ENCODE measurements at regions not wholly inside any gene's neighbourhood (a gene's known extent, or its start where the extent isn't known, plus 50 kb on each side); places are given as distances from the start of the nearest gene placed in this dataset.

DNA sequence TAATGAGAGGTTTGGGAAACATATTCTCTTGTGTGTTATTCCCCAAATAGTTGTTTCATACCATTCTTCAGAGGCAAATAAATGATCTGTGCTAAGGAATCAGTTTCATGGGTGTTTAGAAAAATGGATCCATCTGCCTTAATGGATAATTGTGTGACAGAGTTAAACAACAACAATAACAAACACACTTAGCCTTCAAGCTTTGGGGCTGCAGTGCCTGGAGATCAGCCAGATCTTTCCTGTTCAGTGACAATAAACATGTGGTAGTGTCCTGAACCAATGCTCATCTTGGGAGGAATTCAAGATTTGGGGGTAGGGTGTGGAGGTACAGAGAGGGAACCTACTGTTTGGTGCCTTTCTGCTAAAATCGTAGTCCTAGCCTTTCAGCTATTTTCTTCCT lies 93.7 kb upstream of the PRICKLE1 start:
- no peaks in the 10 kb centered on the region for H3K9me3 ChIP-seq (ENCODE audit: low read length)

GRCh38 chr12:42679466-42679865 lies 89.9 kb upstream of the PRICKLE1 start:
- Histone ChIP-seq H3K27ac (ENCODE audit: low read depth, low read length) (no peak overlapping the region), H3K27me3 (ENCODE audit: control insufficient read depth in 1 of 2, insufficient read depth in 2 of 2, low read length in 2 of 2) (no peaks in the 10 kb centered on the region)

More for the DNA sequence above, 93.7 kb upstream of the PRICKLE1 start:
- Histone ChIP-seq H3K27me3 (ENCODE audit: control insufficient read depth in 1 of 2, insufficient read depth in 2 of 2, low read length in 2 of 2) (no peaks in the 10 kb centered on the region), H3K27ac (ENCODE audit: low read depth, low read length) (no peak overlapping the region), H3K36me3 (ENCODE audit: insufficient read depth, low read length) (no peaks in the 10 kb centered on the region), H3K4me3 (ENCODE audit: low read depth in 1 of 2, low read length in 2 of 2) (no peak overlapping the region), H3K4me1 (ENCODE audit: insufficient read depth, low read length) (no peaks in the 10 kb centered on the region), H3K9ac (ENCODE audit: low read length) (no peak overlapping the region)

GRCh38 chr12:42677461-42677860 lies 87.9 kb upstream of the PRICKLE1 start:
- Histone ChIP-seq H3K27ac (ENCODE audit: low read depth, low read length) (no peak overlapping the region), H3K27me3 (ENCODE audit: control insufficient read depth in 1 of 2, insufficient read depth in 2 of 2, low read length in 2 of 2) (no peaks in the 10 kb centered on the region), H3K36me3 (ENCODE audit: insufficient read depth, low read length) (no peaks in the 10 kb centered on the region), H3K4me1 (ENCODE audit: insufficient read depth, low read length) (no peaks in the 10 kb centered on the region), H3K9ac (ENCODE audit: low read length) (no peak overlapping the region), H3K4me3 (ENCODE audit: low read depth in 1 of 2, low read length in 2 of 2) (no peak overlapping the region), H3K9me3 (ENCODE audit: low read length) (no peaks in the 10 kb centered on the region)

More at GRCh38 chr12:42679466-42679865, 89.9 kb upstream of the PRICKLE1 start:
- H3K4me1 ChIP-seq (ENCODE audit: insufficient read depth, low read length), result no peaks in the 10 kb centered on the region
- H3K4me3 ChIP-seq (ENCODE audit: low read depth in 1 of 2, low read length in 2 of 2), result no peak overlapping the region
- H3K36me3 ChIP-seq (ENCODE audit: insufficient read depth, low read length), result no peaks in the 10 kb centered on the region
- no peaks in the 10 kb centered on the region for H3K9me3 ChIP-seq (ENCODE audit: low read length)
- no peak overlapping the region for H3K9ac ChIP-seq (ENCODE audit: low read length)

- H3K27ac ChIP-seq (ENCODE audit: low read depth, low read length), result no peak overlapping the region
- no peaks in the 10 kb centered on the region for H3K36me3 ChIP-seq (ENCODE audit: insufficient read depth, low read length)
- no peaks in the 10 kb centered on the region for H3K4me1 ChIP-seq (ENCODE audit: insufficient read depth, low read length)
- no peaks in the 10 kb centered on the region for H3K27me3 ChIP-seq (ENCODE audit: control insufficient read depth in 1 of 2, insufficient read depth in 2 of 2, low read length in 2 of 2)
- H3K9me3 ChIP-seq (ENCODE audit: low read length), result no peaks in the 10 kb centered on the region
- H3K9ac ChIP-seq (ENCODE audit: low read length), result no peak overlapping the region
- H3K4me3 ChIP-seq (ENCODE audit: low read depth in 1 of 2, low read length in 2 of 2), result no peak overlapping the region
Measured at GRCh38 chr12:42673535-42673934, 84.0 kb upstream of the PRICKLE1 start.

- Histone ChIP-seq H3K4me3 (ENCODE audit: low read depth in 1 of 2, low read length in 2 of 2) (no peak overlapping the region), H3K9me3 (ENCODE audit: low read length) (no peaks in the 10 kb centered on the region), H3K27me3 (ENCODE audit: control insufficient read depth in 1 of 2, insufficient read depth in 2 of 2, low read length in 2 of 2) (no peaks in the 10 kb centered on the region), H3K36me3 (ENCODE audit: insufficient read depth, low read length) (no peaks in the 10 kb centered on the region), H3K9ac (ENCODE audit: low read length) (no peak overlapping the region), H3K27ac (ENCODE audit: low read depth, low read length) (no peak overlapping the region), H3K4me1 (ENCODE audit: insufficient read depth, low read length) (no peaks in the 10 kb centered on the region)
Measured at GRCh38 chr12:42670719-42671118, 81.2 kb upstream of the PRICKLE1 start.

- Histone ChIP-seq H3K4me1 (ENCODE audit: insufficient read depth, low read length) (no peaks in the 10 kb centered on the region), H3K27me3 (ENCODE audit: control insufficient read depth in 1 of 2, insufficient read depth in 2 of 2, low read length in 2 of 2) (no peaks in the 10 kb centered on the region), H3K9ac (ENCODE audit: low read length) (no peak overlapping the region), H3K36me3 (ENCODE audit: insufficient read depth, low read length) (no peaks in the 10 kb centered on the region), H3K9me3 (ENCODE audit: low read length) (no peaks in the 10 kb centered on the region), H3K27ac (ENCODE audit: low read depth, low read length) (no peak overlapping the region), H3K4me3 (ENCODE audit: low read depth in 1 of 2, low read length in 2 of 2) (no peak overlapping the region)
Measured at GRCh38 chr12:42669553-42669952, 80.0 kb upstream of the PRICKLE1 start.

GRCh38 chr12:42666671-42667243 lies 77.2 kb upstream of the PRICKLE1 start:
- H3K9ac ChIP-seq (ENCODE audit: low read length), result no peak overlapping the region
- no peak overlapping the region for H3K4me3 ChIP-seq (ENCODE audit: low read depth in 1 of 2, low read length in 2 of 2)
- no peaks in the 10 kb centered on the region for H3K9me3 ChIP-seq (ENCODE audit: low read length)

GRCh38 chr12:42663621-42664020 lies 74.1 kb upstream of the PRICKLE1 start:
- H3K27me3 ChIP-seq (ENCODE audit: control insufficient read depth in 1 of 2, insufficient read depth in 2 of 2, low read length in 2 of 2), result no peaks in the 10 kb centered on the region
- no peak overlapping the region for H3K27ac ChIP-seq (ENCODE audit: low read depth, low read length)
- no peak overlapping the region for H3K9ac ChIP-seq (ENCODE audit: low read length)
- H3K36me3 ChIP-seq (ENCODE audit: insufficient read depth, low read length), result no peaks in the 10 kb centered on the region
- H3K9me3 ChIP-seq (ENCODE audit: low read length), result no peaks in the 10 kb centered on the region
- no peak overlapping the region for H3K4me3 ChIP-seq (ENCODE audit: low read depth in 1 of 2, low read length in 2 of 2)
- no peaks in the 10 kb centered on the region for H3K4me1 ChIP-seq (ENCODE audit: insufficient read depth, low read length)

More at GRCh38 chr12:42666671-42667243, 77.2 kb upstream of the PRICKLE1 start:
- Histone ChIP-seq H3K36me3 (ENCODE audit: insufficient read depth, low read length) (no peaks in the 10 kb centered on the region), H3K4me1 (ENCODE audit: insufficient read depth, low read length) (no peaks in the 10 kb centered on the region), H3K27ac (ENCODE audit: low read depth, low read length) (no peak overlapping the region), H3K27me3 (ENCODE audit: control insufficient read depth in 1 of 2, insufficient read depth in 2 of 2, low read length in 2 of 2) (no peaks in the 10 kb centered on the region)

DNA sequence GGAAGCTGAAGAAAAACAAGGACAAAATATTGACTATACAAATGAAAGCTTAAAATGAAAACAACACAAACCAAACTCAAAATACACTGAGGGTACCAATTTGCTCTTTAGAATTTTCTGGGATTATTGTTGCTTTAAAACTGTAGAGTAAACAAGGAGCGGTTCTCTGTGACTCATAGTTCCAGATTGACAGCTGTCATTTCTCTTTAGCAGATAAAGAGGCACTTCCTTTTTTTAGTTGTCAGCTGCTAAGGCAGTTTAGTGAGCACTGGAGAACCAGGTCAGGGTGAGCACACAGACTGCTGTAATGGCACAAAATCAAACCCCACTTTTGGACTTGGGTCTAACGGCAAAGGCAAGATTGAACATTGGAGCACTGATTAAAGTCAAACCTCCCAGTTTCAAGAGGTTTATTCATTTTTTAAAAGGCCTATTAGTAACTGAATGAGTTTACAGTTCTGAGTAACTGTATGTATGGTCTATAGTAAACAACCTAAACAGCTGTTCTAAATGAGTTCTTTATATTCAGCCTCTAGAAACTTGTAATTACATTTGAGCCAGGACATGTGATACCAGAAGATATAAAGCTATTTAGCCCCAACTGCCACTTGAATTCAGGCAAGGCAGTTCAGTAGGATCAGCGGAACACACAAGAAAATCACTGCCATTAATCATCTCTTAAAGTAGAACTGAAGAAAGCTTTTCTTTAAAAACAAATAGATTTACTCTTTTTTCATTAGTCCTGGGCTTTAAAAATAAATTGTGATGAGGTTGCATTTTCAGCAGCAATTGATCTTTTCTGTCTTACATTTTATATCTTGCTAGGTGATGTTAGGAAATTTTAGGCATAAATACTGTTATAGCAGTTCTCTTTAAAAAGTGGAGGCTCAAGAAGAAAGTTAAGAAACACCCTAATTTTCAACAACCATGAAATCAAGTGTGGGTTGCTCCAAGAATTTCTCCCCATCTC lies 71.7 kb upstream of the PRICKLE1 start:
- Histone ChIP-seq H3K4me3 (ENCODE audit: low read depth in 1 of 2, low read length in 2 of 2) (no peak overlapping the region), H3K4me1 (ENCODE audit: insufficient read depth, low read length) (no peaks in the 10 kb centered on the region), H3K36me3 (ENCODE audit: insufficient read depth, low read length) (no peaks in the 10 kb centered on the region), H3K9me3 (ENCODE audit: low read length) (no peaks in the 10 kb centered on the region), H3K27ac (ENCODE audit: low read depth, low read length) (no peak overlapping the region), H3K9ac (ENCODE audit: low read length) (no peak overlapping the region), H3K27me3 (ENCODE audit: control insufficient read depth in 1 of 2, insufficient read depth in 2 of 2, low read length in 2 of 2) (no peaks in the 10 kb centered on the region)

GRCh38 chr12:42660117-42660516 lies 70.6 kb upstream of the PRICKLE1 start:
- Histone ChIP-seq H3K27me3 (ENCODE audit: control insufficient read depth in 1 of 2, insufficient read depth in 2 of 2, low read length in 2 of 2) (no peaks in the 10 kb centered on the region), H3K4me1 (ENCODE audit: insufficient read depth, low read length) (no peaks in the 10 kb centered on the region), H3K4me3 (ENCODE audit: low read depth in 1 of 2, low read length in 2 of 2) (no peak overlapping the region), H3K27ac (ENCODE audit: low read depth, low read length) (no peak overlapping the region), H3K9ac (ENCODE audit: low read length) (no peak overlapping the region), H3K9me3 (ENCODE audit: low read length) (no peaks in the 10 kb centered on the region), H3K36me3 (ENCODE audit: insufficient read depth, low read length) (no peaks in the 10 kb centered on the region)

DNA sequence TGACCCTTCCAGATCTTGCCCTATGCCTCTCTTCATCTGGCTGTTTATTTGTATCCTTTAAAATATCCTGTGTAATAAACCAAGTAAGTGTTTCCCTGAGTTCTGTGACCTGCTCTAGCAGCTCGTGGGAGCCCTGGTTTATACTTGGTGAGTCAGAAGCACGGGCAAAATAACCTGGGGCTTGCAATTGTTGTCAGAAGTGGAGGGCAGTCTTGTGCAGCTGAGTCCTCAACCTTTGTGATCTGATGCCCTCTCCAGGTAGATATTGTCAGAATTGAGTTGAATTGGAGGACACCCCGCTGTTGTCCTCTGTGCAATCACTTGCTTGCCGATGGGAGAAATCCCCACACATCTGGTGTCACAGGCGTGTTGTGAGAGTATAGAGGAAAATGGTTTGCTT lies 62.5 kb upstream of the PRICKLE1 start:
- Histone ChIP-seq H3K9me3 (ENCODE audit: low read length) (no peaks in the 10 kb centered on the region), H3K27me3 (ENCODE audit: control insufficient read depth in 1 of 2, insufficient read depth in 2 of 2, low read length in 2 of 2) (no peaks in the 10 kb centered on the region), H3K36me3 (ENCODE audit: insufficient read depth, low read length) (no peaks in the 10 kb centered on the region), H3K4me3 (ENCODE audit: low read depth in 1 of 2, low read length in 2 of 2) (no peak overlapping the region), H3K9ac (ENCODE audit: low read length) (no peak overlapping the region), H3K4me1 (ENCODE audit: insufficient read depth, low read length) (no peaks in the 10 kb centered on the region), H3K27ac (ENCODE audit: low read depth, low read length) (no peak overlapping the region)
